Smooth muscle cell (in vitro differentiated cells): ENCODE measurements at regions not wholly inside any gene's neighbourhood (a gene's known extent, or its start where the extent isn't known, plus 50 kb on each side); places are given as distances from the start of the nearest gene placed in this dataset.
"Not testable (repeated sequence)": the region's sequence is repeated elsewhere in the genome, so short reads cannot be mapped to it uniquely, and the experiment has no call there.

Experiments used
- DNase-seq: peaks from one replicate; lab custom pipeline; 2025; ENCODE audit not compliant: unreplicated experiment; lab: John Stamatoyannopoulos, UW
- H2AFZ ChIP-seq: fragments of 200-600 bp; sonication (generic); 2 replicates; pipeline ENCODE4 v1.6.0; 2016; ENCODE audit warnings: antibody characterized with exemption, low read depth, mild to moderate bottlenecking
- H3F3A ChIP-seq: fragments of 200-600 bp; sonication (generic); 2 replicates; pipeline ENCODE4 v1.6.0; 2017; ENCODE audit warnings: antibody characterized with exemption, low read depth
- H3K27ac ChIP-seq: fragments of 200-600 bp; sonication (generic); 2 replicates; pipeline ENCODE4 v1.5.1; 2016; ENCODE audit warnings: low read depth, mild to moderate bottlenecking
- H3K27me3 ChIP-seq: fragments of 200-600 bp; sonication (generic); 2 replicates; pipeline ENCODE4 v1.6.1; 2016; ENCODE audit warnings: low read depth, mild to moderate bottlenecking
- H3K36me3 ChIP-seq: fragments of 200-600 bp; sonication (generic); 2 replicates; pipeline ENCODE4 v1.5.1; 2016; ENCODE audit warnings: low read depth
- H3K4me1 ChIP-seq: fragments of 200-600 bp; sonication (generic); 2 replicates; pipeline ENCODE4 v1.5.1; 2016; ENCODE audit warnings: low read depth
- H3K4me2 ChIP-seq: fragments of 200-600 bp; sonication (generic); 2 replicates; pipeline ENCODE4 v1.6.0; 2016; ENCODE audit warnings: mild to moderate bottlenecking
- H3K4me3 ChIP-seq: fragments of 200-600 bp; sonication (generic); 2 replicates; pipeline ENCODE4 v1.5.1; 2016; ENCODE audit warnings: mild to moderate bottlenecking
- H3K79me2 ChIP-seq: fragments of 200-600 bp; sonication (generic); 2 replicates; pipeline ENCODE4 v1.6.0; 2016; ENCODE audit warnings: low read depth, mild to moderate bottlenecking
- H3K9ac ChIP-seq: fragments of 200-600 bp; sonication (generic); 2 replicates; pipeline ENCODE4 v1.6.0; 2016; ENCODE audit warnings: low read depth
- H3K9me3 ChIP-seq: fragments of 200-600 bp; sonication (generic); replicated peaks from 2 replicates; pipeline ENCODE4 v1.5.1; 2016; ENCODE audit warnings: low read depth
- H4K20me1 ChIP-seq: fragments of 200-600 bp; sonication (generic); 2 replicates; pipeline ENCODE4 v1.6.0; 2016; ENCODE audit warnings: low read depth
- CTCF ChIP-seq: fragments of 200-600 bp; sonication (generic); IDR thresholded peaks from 2 replicates; pipeline ENCODE4 v1.5.1; 2017; ENCODE audit warnings: borderline replicate concordance, mild to moderate bottlenecking, antibody characterized with exemption; ENCODE audit not compliant: insufficient read depth, poor library complexity, severe bottlenecking
- WGBS: methylation state at CpG from one replicate; pipeline ENCODE4 v1.1.7; 2016; ENCODE audit warnings: low lambda C conversion rate; 5-methylcytosine and 5-hydroxymethylcytosine counted together

DNA sequence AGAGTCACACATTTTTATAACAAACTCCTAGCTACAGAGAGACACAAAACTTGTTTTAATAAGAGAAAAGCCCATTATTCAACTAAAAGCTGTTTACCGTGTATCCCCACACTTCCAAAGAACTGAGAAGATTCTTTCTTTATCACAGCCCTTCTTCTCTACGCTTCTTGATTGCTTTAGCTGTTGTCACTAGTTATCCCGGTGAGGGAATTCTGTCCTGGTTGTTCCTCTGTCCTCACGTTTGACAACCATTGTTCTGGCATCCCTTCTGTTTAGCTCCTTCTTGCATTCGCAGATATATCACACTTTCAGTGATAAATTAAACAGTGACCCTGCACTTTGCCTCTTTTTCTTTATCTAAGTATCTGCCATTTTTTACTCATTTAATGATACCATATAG lies 1035.1 kb upstream of the PCDH20 start:
- WGBS: 77% methylated on average over 5 of the region's 5 CpGs
- no peaks in the 10 kb centered on the region for H3K79me2 ChIP-seq
- no peaks in the 10 kb centered on the region for H3K4me1 ChIP-seq
- peaks cover 4% of the 10 kb centered on the region for H3K27me3 ChIP-seq
- H3K9me3 ChIP-seq: no peaks in the 10 kb centered on the region
- no peaks in the 10 kb centered on the region for H3K36me3 ChIP-seq
- no peak overlapping the region for H3K27ac ChIP-seq
- no peaks in the 10 kb centered on the region for H3F3A ChIP-seq
- H4K20me1 ChIP-seq: no peaks in the 10 kb centered on the region
- no peak overlapping the region for H2AFZ ChIP-seq
- TF ChIP-seq CTCF: no peak
- no peak overlapping the region for H3K4me2 ChIP-seq
- no peak overlapping the region for H3K4me3 ChIP-seq
- H3K9ac ChIP-seq: no peak overlapping the region
- DNase-seq: no peak

GRCh38 chr13:62447771-62448382 lies 1032.2 kb upstream of the PCDH20 start:
- not testable (repeated sequence) for H3K79me2 ChIP-seq, H3F3A ChIP-seq, H3K36me3 ChIP-seq, DNase-seq, H3K27ac ChIP-seq, H4K20me1 ChIP-seq, H3K4me3 ChIP-seq, H2AFZ ChIP-seq, H3K27me3 ChIP-seq, H3K4me1 ChIP-seq, H3K9me3 ChIP-seq, H3K9ac ChIP-seq, H3K4me2 ChIP-seq
- 97% methylated on average over 34 of the region's 39 CpGs for whole genome bisulfite sequencing

DNA sequence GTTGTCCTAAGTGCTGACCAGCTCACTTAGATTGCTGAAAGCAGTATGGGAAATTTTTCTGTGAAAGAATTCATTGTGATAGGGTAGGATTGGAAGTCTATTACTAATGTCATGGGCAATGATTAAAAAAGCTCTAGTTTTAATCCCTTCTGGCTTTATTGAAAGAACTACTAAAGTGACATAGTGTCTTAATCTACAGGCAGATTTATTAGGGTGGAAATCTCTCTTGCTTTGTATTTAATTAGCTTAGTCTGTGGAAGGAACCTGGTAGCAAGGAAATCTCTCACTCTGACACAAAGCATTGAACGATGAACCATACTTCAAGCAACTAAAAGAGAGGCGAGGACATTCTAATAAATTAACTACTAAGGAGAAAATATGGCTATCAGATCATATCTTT lies 1029.2 kb upstream of the PCDH20 start:
- H3F3A ChIP-seq: no peaks in the 10 kb centered on the region
- no peak for TF ChIP-seq CTCF
- H3K4me2 ChIP-seq: no peak overlapping the region
- H2AFZ ChIP-seq: no peak overlapping the region
- H3K27ac ChIP-seq: no peak overlapping the region
- no peaks in the 10 kb centered on the region for H3K36me3 ChIP-seq
- WGBS: 29% methylated on average over 2 of the region's 2 CpGs
- H3K79me2 ChIP-seq: no peaks in the 10 kb centered on the region
- H3K4me3 ChIP-seq: no peak overlapping the region
- H3K4me1 ChIP-seq: no peaks in the 10 kb centered on the region
- H3K9me3 ChIP-seq: no peaks in the 10 kb centered on the region
- H4K20me1 ChIP-seq: no peaks in the 10 kb centered on the region
- DNase-seq: no peak
- H3K9ac ChIP-seq: no peak overlapping the region
- H3K27me3 ChIP-seq: no peaks in the 10 kb centered on the region

DNA sequence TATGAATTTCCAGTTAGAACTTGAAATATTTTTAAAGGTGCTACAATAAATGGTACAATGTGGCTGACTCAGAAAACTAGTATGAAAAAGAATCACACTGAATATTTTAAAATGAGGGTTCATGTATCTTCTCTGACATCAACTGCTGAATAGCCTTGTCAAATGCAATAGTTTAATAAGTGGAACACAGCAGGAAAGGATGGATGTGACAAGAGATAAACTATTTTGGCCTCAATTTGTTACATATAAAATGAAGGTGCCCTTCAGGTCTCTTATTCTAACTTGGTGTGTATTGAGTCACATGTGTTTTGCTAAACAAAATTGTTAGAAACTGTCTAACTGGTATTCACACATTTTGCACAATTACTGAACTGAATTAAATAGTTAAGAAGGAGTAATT lies 1018.4 kb upstream of the PCDH20 start:
- H2AFZ ChIP-seq: no peak overlapping the region
- no peak for DNase-seq
- no peaks in the 10 kb centered on the region for H3K27me3 ChIP-seq
- H4K20me1 ChIP-seq: no peaks in the 10 kb centered on the region
- H3K27ac ChIP-seq: no peak overlapping the region
- H3F3A ChIP-seq: no peaks in the 10 kb centered on the region
- no peak overlapping the region for H3K4me3 ChIP-seq
- no peaks in the 10 kb centered on the region for H3K36me3 ChIP-seq
- no peak overlapping the region for H3K9ac ChIP-seq
- no peaks in the 10 kb centered on the region for H3K79me2 ChIP-seq
- no peak overlapping the region for H3K4me2 ChIP-seq
- TF ChIP-seq CTCF: no peak
- H3K9me3 ChIP-seq: no peaks in the 10 kb centered on the region
- no peaks in the 10 kb centered on the region for H3K4me1 ChIP-seq
